Sigmoid colon (tissue), 6 donors: ENCODE measurements at regions not wholly inside any gene's neighbourhood (a gene's known extent, or its start where the extent isn't known, plus 50 kb on each side); places are given as distances from the start of the nearest gene placed in this dataset.

Experiments
- DNase-seq: peaks from one replicate; pipeline ENCODE4 v3.0.0-alpha.2; 2019
- H3K27ac ChIP-seq, 4 donors: fragments of 200-600 bp; sonication (generic); one replicate each; pipeline ENCODE4 v1.5.1; 2016 to 2019; ENCODE audit warnings: mild to moderate bottlenecking in 1 of 4
- H3K27me3 ChIP-seq, 3 donors: fragments of 200-600 bp; sonication (generic); one replicate each; pipeline ENCODE4 v1.5.1; 2019; ENCODE audit warnings: mild to moderate bottlenecking in 1 of 3
- H3K36me3 ChIP-seq, 4 donors: fragments of 200-600 bp; sonication (generic); one replicate each; pipeline ENCODE4 v1.5.1; 2016 to 2019
- H3K4me1 ChIP-seq, 4 donors: fragments of 200-600 bp; sonication (generic); one replicate each; pipeline ENCODE4 v1.5.1; 2017 to 2019
- H3K4me3 ChIP-seq, 4 donors: fragments of 200-600 bp; sonication (generic); one replicate each; pipeline ENCODE4 v1.5.1; 2017 to 2019; ENCODE audit warnings: mild to moderate bottlenecking in 2 of 4, moderate library complexity in 1 of 4
- H3K9me3 ChIP-seq, 4 donors: fragments of 200-600 bp in 3 of 4; sonication (generic) in 3 of 4; one replicate each; pipeline versions ENCODE4 v1.5.1 to v1.6.1; 2013 to 2019
- EP300 ChIP-seq, 4 donors: sonication (generic); formaldehyde crosslinking; IDR thresholded peaks; one replicate each; pipeline ENCODE4 v1.6.1; 2017; ENCODE audit warnings: antibody characterized with exemption in 4 of 4
- POLR2A ChIP-seq, 2 donors: fragments of 450-650 bp; IDR thresholded peaks; one replicate each; pipeline ENCODE4 v1.6.1; 2016; ENCODE audit warnings: antibody characterized with exemption in 2 of 2, mild to moderate bottlenecking in 2 of 2, moderate library complexity in 2 of 2
- POLR2AphosphoS5 ChIP-seq, 4 donors: sonication (generic); formaldehyde crosslinking; IDR thresholded peaks; one replicate each; pipeline ENCODE4 v1.6.1; 2017; ENCODE audit warnings: antibody characterized with exemption in 4 of 4
- WGBS, 2 donors: extraction: QIAGEN DNeasy Blood & Tissue Kit; methylation state at CpG; one replicate each; pipeline ENCODE4 v1.1.7; 2013; 5-methylcytosine and 5-hydroxymethylcytosine counted together
- intact Hi-C: fragments of 100-400 bp; cut with DNase I; formaldehyde crosslinking; loops from one replicate; pipeline ENCODE4 v1.15.1; 2023
- TF ChIP-seq, protein P1 (sequence below), 4 experiments: fragments of 450-650 bp in 3 of 4; fragments of 200-600 bp in 1 of 4; IDR thresholded peaks; one replicate each; pipeline ENCODE4 v1.5.1; 2016 to 2019; ENCODE audit warnings: antibody characterized with exemption in 4 of 4, mild to moderate bottlenecking in 3 of 4, moderate library complexity in 2 of 4
- donor health status: healthy with polysubstance abuse.
- donor health status: healthy.

DNA sequence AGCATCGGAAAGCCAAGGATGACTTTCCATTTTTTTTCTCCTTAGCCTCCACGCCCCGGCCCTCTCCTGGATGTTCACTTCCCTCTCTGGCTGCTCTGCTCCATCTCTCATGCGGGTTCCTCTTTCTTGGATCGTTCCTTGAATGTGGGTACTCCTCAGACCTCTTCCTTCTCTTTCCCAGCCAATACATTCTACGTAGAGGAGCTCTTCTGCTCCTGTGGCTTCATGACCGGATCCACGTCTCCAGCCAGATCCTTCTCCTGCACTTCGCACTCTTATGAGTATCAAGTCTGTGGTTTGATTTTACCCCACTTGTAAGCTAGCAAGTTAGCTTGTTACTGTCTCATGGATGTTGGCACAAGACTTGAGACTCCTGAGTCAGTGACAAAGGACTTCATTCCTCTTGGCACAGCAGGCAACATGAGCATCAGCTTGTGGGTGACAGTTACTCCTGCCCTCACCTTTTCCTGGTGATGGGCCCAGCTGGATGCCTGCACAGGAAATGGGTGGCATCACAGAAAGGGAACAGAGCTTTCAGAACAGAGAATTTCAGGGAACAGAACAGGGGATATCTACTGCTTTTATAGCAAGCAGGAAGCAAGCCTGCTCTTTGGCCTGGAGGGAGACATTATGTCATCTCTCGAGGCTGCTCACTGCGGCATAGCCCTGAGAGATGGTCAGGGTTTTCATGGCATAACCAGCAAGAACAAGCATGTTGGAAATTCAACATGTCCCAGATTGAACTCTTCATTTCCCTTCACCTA lies 100.1 kb upstream of the KIF26B start:
- no peak overlapping the region for H3K4me3 ChIP-seq
- no peak overlapping the region for H3K27ac ChIP-seq
- H3K27me3 ChIP-seq = no peaks in the 10 kb centered on the region
- WGBS, 2 donors = 87 to 90% methylated on average over 11 of the region's 11 CpGs
- H3K4me1 ChIP-seq = no peaks in the 10 kb centered on the region
- no peak for TF ChIP-seq EP300 (IDR thresholded peaks at IDR 0.05)
- no peak for TF ChIP-seq POLR2AphosphoS5 (IDR thresholded peaks at IDR 0.05)
- no peak for TF ChIP-seq POLR2A (IDR thresholded peaks at IDR 0.05)
- TF ChIP-seq, protein P1, sequence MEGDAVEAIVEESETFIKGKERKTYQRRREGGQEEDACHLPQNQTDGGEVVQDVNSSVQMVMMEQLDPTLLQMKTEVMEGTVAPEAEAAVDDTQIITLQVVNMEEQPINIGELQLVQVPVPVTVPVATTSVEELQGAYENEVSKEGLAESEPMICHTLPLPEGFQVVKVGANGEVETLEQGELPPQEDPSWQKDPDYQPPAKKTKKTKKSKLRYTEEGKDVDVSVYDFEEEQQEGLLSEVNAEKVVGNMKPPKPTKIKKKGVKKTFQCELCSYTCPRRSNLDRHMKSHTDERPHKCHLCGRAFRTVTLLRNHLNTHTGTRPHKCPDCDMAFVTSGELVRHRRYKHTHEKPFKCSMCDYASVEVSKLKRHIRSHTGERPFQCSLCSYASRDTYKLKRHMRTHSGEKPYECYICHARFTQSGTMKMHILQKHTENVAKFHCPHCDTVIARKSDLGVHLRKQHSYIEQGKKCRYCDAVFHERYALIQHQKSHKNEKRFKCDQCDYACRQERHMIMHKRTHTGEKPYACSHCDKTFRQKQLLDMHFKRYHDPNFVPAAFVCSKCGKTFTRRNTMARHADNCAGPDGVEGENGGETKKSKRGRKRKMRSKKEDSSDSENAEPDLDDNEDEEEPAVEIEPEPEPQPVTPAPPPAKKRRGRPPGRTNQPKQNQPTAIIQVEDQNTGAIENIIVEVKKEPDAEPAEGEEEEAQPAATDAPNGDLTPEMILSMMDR (IDR thresholded peaks at IDR 0.05) = no peak
- intact Hi-C loops = no loop called here
- no peaks in the 10 kb centered on the region for H3K9me3 ChIP-seq
- no peak for DNase-seq
- H3K36me3 ChIP-seq = no peaks in the 10 kb centered on the region

DNA sequence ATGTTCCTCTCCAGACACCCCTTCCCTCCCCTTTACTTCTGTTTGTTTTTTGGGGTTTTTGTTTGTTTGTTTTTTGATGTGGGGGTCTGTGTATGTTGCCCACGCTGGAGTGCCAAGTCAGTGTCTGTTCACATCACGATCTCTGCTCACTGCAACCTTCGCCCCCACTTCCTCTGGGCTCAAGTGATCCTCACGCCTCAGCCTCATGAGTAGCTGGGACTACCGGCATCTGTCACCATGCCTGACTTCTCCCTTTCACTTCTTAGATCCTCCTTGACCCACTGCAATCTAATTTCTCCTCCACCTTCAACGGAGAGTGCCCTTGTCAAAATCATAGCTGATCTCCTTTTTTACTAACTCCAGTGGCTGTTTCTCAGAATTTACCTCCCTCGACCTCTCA lies 100.7 kb upstream of the KIF26B start:
- intact Hi-C loops = no loop called here
- Histone ChIP-seq H3K4me1 (no peaks in the 10 kb centered on the region), H3K9me3 (no peaks in the 10 kb centered on the region), H3K36me3 (no peaks in the 10 kb centered on the region), H3K27me3 (no peaks in the 10 kb centered on the region), H3K27ac (no peak overlapping the region), H3K4me3 (no peak overlapping the region)
- no peak for TF ChIP-seq POLR2AphosphoS5 (IDR thresholded peaks at IDR 0.05)
- TF ChIP-seq, protein P1 (IDR thresholded peaks at IDR 0.05) = no peak
- no peak for DNase-seq
- WGBS, 2 donors = 73 to 76% methylated on average over 7 of the region's 7 CpGs

DNA sequence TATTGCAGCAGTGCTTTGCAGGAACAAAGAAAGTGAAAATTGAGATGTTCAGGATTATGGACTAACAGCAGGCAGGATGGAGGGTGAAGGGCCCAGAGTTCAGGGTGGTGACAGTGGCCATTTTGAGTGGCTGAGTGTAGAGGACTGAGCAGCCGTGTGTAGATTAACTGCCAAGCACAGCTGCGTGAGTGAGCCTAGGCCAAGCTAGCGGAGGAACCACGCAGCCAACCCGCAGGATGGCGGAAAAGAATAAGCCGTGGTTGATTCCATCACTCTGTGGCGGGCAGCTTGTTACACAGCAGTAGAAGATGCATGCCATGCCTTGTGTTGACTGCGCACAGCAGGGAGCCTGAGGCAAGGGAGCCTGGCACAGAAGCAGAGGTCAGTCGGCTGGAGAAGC lies 102.5 kb upstream of the KIF26B start:
- DNase-seq = no peak
- intact Hi-C loops = no loop called here
- H3K27me3 ChIP-seq = no peaks in the 10 kb centered on the region
- no peak overlapping the region for H3K4me3 ChIP-seq
- H3K9me3 ChIP-seq = no peaks in the 10 kb centered on the region
- no peaks in the 10 kb centered on the region for H3K36me3 ChIP-seq
- H3K4me1 ChIP-seq = no peaks in the 10 kb centered on the region
- no peak for TF ChIP-seq POLR2AphosphoS5 (IDR thresholded peaks at IDR 0.05)
- TF ChIP-seq, protein P1 (IDR thresholded peaks at IDR 0.05) = no peak
- TF ChIP-seq POLR2A (IDR thresholded peaks at IDR 0.05) = no peak
- no peak overlapping the region for H3K27ac ChIP-seq
- 90 to 91% methylated on average over 10 of the region's 10 CpGs for WGBS, 2 donors

DNA sequence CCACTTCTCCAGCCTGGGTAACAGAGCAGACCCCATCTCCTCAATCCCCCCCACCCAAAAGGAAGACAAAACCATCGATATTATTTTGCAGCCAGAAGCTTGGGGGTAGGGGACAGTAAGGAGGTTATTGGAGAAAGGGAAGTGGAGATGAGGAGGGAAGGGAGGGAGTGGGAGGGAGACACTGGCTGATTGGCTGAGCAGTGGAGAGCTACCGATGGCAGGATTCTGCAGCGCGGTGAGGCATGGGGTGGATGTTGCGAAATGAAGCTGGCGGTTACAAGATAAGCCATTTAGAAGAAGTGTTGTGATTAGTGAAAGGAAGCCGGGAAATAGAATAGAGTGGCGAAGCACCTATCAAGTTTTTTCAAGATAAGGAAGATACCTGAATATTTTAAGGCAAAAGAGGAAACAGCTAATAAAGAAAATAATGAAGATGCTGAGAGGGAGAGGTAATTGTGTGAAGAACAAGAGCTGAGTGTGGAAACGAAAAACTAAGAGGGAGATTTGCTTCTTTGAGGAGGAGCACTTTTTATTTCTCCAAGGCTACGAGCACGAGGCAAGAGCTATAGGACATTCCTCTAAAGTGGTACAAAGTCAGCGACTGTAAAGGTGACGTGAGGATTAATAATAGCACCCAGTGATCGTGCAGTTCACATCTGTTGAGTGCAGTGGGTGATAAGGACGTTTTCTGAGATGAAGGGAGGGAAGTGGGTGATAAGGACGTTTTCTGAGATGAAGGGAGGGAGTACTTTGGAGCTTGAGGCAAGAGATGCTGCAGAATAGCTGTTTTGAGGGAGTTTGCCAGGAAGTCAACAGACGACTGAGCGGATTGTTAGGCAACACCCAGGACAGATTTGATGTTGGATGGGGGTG lies 103.2 kb upstream of the KIF26B start:
- H3K27ac ChIP-seq = no peak overlapping the region
- TF ChIP-seq POLR2A (IDR thresholded peaks at IDR 0.05) (no peak), EP300 (IDR thresholded peaks at IDR 0.05) (no peak), POLR2AphosphoS5 (IDR thresholded peaks at IDR 0.05) (no peak)
- TF ChIP-seq, protein P1 (IDR thresholded peaks at IDR 0.05) = no peak
- H3K9me3 ChIP-seq = no peaks in the 10 kb centered on the region
- WGBS, 2 donors = 51 to 77% methylated on average over 18 of the region's 18 CpGs
- no peaks in the 10 kb centered on the region for H3K36me3 ChIP-seq
- no peak overlapping the region for H3K4me3 ChIP-seq
- no peak for DNase-seq
- H3K4me1 ChIP-seq = no peaks in the 10 kb centered on the region
- no peaks in the 10 kb centered on the region for H3K27me3 ChIP-seq
- intact Hi-C loops = no loop called here
